Memory B cell (primary cell): ENCODE measurements at regions not wholly inside any gene's neighbourhood (a gene's known extent, or its start where the extent isn't known, plus 50 kb on each side); places are given as distances from the start of the nearest gene placed in this dataset.

Source experiments
- ATAC-seq: fragments of 150-1000 bp; cut with Tn5 transposase; 2 replicates; pipeline ENCODE4 v1.10.0; 2021; ENCODE audit warnings: low read depth, mild to moderate bottlenecking, moderate library complexity
- DNase-seq, 2 donors: peaks; one replicate each; pipeline ENCODE4 v3.0.0; 2022; ENCODE audit warnings: low spot score in 2 of 2
- H3K27ac Mint-ChIP-seq: one replicate; pipeline ENCODE4 v1.8.0; 2022; ENCODE audit warnings: mild to moderate bottlenecking, moderate library complexity, mixed read lengths
- H3K27me3 Mint-ChIP-seq: one replicate; pipeline ENCODE4 v1.8.0; 2022; ENCODE audit warnings: mixed read lengths
- H3K36me3 Mint-ChIP-seq: one replicate; pipeline ENCODE4 v1.8.0; 2022; ENCODE audit warnings: mild to moderate bottlenecking, mixed read lengths
- H3K4me1 Mint-ChIP-seq: one replicate; pipeline ENCODE4 v1.8.0; 2022; ENCODE audit warnings: mixed read lengths
- H3K4me3 Mint-ChIP-seq: one replicate; pipeline ENCODE4 v1.8.0; 2022; ENCODE audit warnings: mild to moderate bottlenecking, moderate library complexity, mixed read lengths
- H3K9me3 Mint-ChIP-seq: one replicate; pipeline ENCODE4 v1.8.0; 2022; ENCODE audit warnings: mixed read lengths

DNA sequence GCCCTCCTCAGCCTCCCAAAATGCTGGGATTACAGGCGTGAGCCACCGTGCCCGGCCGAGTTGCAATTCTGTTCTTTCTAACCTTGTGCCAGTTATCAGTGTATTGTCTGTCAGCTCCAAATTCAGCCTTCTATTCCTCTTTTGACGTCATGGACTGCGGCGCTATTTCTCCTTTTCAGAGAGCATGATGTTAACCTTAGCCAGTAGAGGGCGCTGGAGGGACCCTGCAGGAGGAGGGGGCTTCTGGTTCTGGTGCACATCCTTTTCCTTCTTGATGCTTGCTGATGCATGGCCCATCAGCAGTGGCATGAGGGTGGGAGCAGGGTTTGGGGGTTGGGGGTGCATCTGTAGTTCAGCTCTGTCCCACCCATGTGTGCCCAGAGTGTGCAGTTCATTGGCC, 179.3 kb upstream of the RMST start:
- Mint-ChIP-seq H3K27me3 (peaks cover 5% of the 10 kb centered on the region), H3K4me1 (no peaks in the 10 kb centered on the region), H3K4me3 (no peak overlapping the region), H3K9me3 (peaks cover 2% of the 10 kb centered on the region), H3K36me3 (peaks cover 1% of the 10 kb centered on the region), H3K27ac (no peak overlapping the region)
- ATAC-seq (no peak), DNase-seq (no peak)

DNA sequence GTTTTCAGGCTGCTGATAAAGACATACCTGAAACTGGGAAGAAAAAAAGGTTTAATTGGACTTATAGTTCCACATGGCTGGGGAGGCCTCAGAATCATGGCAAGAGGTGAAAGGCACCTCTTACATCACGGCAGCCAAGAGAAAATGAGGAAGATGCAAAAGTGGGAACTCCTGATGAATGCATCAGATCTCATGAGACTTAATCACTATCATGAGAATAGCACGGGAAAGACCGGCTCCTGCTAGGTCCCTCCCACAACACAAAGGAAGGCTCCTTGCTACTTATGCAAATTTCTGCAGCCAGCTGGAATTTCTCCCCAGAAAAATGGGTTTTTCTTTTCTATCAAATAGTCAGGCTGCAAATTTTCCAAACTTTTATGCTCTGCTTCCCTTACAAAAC, 174.1 kb upstream of the RMST start:
- Mint-ChIP-seq H3K4me1 (peaks cover 15% of the 10 kb centered on the region), H3K36me3 (no peaks in the 10 kb centered on the region), H3K9me3 (no peaks in the 10 kb centered on the region), H3K27me3 (peaks cover 2% of the 10 kb centered on the region), H3K27ac (no peak overlapping the region), H3K4me3 (no peak overlapping the region)
- ATAC-seq (no peak), DNase-seq (no peak)

DNA sequence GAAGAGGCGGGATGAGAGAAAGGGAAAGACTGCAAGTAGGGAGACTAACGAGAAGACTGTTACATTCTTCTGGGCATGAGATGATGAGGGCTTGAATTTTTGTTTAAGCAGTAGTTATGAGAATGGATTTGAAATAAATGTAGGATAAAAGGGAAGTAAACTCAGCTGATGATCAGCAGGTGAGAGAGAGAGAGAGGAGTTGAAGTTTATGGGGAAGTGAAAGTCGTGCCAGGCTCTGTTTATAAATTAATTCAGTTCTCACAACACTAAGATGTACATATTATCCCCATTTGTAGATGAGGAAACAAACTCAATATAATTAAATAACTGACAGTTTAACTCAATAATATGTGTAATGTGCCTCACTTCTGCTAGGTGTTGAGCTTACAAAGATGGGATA, 170.0 kb upstream of the RMST start:
- Mint-ChIP-seq H3K27ac (peak overlapping the region; percentile 29), H3K36me3 (peaks cover 4% of the 10 kb centered on the region), H3K9me3 (peaks cover under 1% of the 10 kb centered on the region), H3K4me3 (no peak overlapping the region), H3K4me1 (peaks cover 16% of the 10 kb centered on the region), H3K27me3 (no peaks in the 10 kb centered on the region)
- peak; percentile 98 for ATAC-seq
- peak in 1 of 2 donors; percentile 37 for DNase-seq

DNA sequence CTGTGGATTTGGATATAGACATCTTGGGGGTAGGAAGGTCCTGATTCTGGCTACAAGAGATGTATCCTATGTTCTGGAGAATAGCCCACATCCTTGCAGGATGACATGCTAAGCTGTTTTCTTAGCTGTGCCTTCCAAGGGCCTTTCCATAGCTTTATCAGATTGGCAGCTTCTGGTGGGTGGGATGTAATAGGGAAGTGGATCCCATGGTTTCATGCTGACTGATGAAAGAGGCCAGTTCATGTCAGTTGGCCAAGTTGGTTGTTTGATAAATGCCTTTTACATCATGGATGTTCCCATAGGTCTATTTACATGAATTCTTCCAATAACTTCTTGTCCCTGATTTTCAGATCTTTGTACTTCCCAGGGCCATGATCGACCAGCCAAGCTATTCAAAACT, 169.1 kb upstream of the RMST start:
- peaks cover 4% of the 10 kb centered on the region for H3K36me3 Mint-ChIP-seq
- no peak for ATAC-seq
- no peaks in the 10 kb centered on the region for H3K27me3 Mint-ChIP-seq
- peaks cover 2% of the 10 kb centered on the region for H3K9me3 Mint-ChIP-seq
- H3K4me3 Mint-ChIP-seq: no peak overlapping the region
- no peak for DNase-seq
- H3K4me1 Mint-ChIP-seq: peaks cover 16% of the 10 kb centered on the region
- H3K27ac Mint-ChIP-seq: peak overlapping the region; percentile 9

DNA sequence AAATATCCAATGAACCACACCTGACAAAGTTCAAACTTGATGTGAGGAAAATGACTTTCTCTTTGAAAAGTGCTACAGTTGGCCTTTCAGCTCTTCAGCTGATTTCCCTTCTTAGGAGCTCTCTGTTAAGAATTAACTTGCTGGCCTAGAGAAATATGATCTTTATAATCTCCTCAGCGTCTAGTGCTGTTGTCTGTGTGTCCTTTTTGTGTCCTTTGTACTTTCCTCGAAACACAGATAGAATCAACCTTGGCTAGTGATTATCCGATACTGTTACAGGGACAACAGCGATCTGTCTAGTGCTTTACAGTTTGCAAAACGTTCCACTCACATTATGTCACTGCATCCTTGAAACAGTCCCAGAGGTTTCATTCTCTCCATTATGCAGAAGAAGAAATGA, 162.8 kb upstream of the RMST start:
- peaks cover 5% of the 10 kb centered on the region for H3K36me3 Mint-ChIP-seq
- H3K4me1 Mint-ChIP-seq: no peaks in the 10 kb centered on the region

DNA sequence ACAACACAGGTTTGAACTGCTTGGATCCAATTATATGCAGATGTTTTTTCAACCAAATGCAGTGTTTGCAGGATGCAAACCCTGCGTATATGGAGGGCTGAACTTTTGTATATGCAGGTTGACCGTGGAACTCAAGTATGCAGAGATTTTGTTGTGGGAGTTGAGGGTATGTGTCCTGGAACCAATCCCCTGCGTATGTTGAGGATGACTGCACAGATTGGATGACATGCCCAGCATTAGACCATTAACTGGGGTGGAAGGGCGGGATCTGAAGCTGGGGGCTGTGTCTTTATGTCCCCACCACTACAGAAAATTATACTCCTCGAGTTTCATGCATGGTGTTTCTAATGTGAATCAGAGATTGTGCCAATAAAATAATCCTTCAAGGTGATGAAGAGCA, 162.2 kb upstream of the RMST start:
- no peaks in the 10 kb centered on the region for H3K4me1 Mint-ChIP-seq
- DNase-seq (no peak), ATAC-seq (no peak)
- H3K36me3 Mint-ChIP-seq: peaks cover 4% of the 10 kb centered on the region
- no peak overlapping the region for H3K4me3 Mint-ChIP-seq
- no peak overlapping the region for H3K27ac Mint-ChIP-seq
- H3K9me3 Mint-ChIP-seq: peaks cover 4% of the 10 kb centered on the region
- peaks cover 9% of the 10 kb centered on the region for H3K27me3 Mint-ChIP-seq

More for the DNA sequence above, 162.8 kb upstream of the RMST start:
- ATAC-seq (no peak), DNase-seq (no peak)
- H3K4me3 Mint-ChIP-seq: no peak overlapping the region
- H3K27me3 Mint-ChIP-seq: peaks cover 9% of the 10 kb centered on the region
- H3K27ac Mint-ChIP-seq: no peak overlapping the region
- peaks cover 4% of the 10 kb centered on the region for H3K9me3 Mint-ChIP-seq

DNA sequence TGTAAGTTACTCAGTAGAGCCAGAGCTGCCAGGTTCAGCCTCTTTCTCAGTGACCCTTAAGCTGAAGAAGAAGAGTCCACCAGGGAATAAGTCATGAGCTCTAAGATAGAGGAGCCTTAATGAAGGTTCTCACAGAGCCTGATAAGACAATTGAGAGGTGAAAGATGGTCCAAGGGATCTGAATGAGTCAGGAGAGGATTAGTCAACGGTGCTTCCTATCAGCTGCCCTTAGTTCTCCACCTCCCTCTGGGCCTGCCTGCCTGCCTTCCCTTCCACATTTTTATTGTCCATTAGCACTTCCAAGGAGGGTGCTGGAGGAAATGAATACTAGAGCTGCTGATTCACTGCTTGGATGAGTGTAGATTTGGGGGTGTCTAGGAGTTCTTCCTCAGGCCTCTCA, 161.7 kb upstream of the RMST start:
- H3K27me3 Mint-ChIP-seq: peaks cover 9% of the 10 kb centered on the region
- ATAC-seq: no peak
- no peak for DNase-seq
- H3K9me3 Mint-ChIP-seq: peaks cover 4% of the 10 kb centered on the region
- H3K27ac Mint-ChIP-seq: no peak overlapping the region
- H3K4me3 Mint-ChIP-seq: no peak overlapping the region
- no peaks in the 10 kb centered on the region for H3K4me1 Mint-ChIP-seq
- H3K36me3 Mint-ChIP-seq: peaks cover 4% of the 10 kb centered on the region

DNA sequence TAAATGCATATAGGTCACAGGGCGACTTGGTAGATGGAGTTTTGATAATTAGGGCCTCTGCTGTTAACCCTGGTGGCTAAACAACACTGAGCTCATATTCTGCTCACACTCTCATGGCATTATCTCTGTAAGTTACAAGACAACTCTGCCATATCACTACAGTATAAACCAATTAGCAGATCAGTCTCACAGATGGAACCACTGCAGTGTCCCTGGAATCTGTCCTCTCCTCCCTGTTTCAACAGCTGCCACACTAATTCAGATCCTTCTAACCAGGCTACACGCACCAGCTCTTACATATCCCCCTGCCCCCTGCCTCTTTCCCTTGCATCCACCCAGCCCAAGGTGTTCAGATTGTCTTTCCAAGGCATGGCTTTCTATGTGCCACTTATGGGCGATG, 161.0 kb upstream of the RMST start:
- Mint-ChIP-seq H3K36me3 (peaks cover 2% of the 10 kb centered on the region), H3K9me3 (peaks cover 4% of the 10 kb centered on the region), H3K4me3 (no peak overlapping the region), H3K4me1 (peaks cover 2% of the 10 kb centered on the region), H3K27ac (no peak overlapping the region), H3K27me3 (peaks cover 9% of the 10 kb centered on the region)
- ATAC-seq: no peak
- DNase-seq: no peak

DNA sequence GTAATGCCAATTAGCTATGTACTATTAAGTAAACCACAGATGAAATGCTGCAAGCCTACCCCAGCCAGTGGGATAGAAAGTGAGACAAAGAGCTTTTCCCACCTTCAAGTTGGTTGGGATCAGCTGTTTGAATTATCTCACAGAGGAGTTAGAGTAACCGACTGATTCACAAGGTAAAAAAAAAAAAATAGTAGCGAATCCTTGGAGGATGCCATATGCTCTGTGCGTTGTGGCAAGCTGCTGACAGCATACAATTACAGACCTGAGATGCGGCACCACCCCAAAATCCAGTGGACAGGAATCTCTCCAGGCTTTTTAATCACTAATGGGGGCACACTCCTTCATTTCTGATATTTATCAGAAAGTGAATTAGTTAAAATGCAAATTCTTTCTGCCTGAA, 157.0 kb upstream of the RMST start:
- Mint-ChIP-seq H3K4me3 (no peak overlapping the region), H3K4me1 (peaks cover 10% of the 10 kb centered on the region), H3K36me3 (peaks cover 4% of the 10 kb centered on the region), H3K9me3 (peaks cover 2% of the 10 kb centered on the region), H3K27ac (no peak overlapping the region), H3K27me3 (peaks cover 6% of the 10 kb centered on the region)
- ATAC-seq: no peak
- DNase-seq: no peak

DNA sequence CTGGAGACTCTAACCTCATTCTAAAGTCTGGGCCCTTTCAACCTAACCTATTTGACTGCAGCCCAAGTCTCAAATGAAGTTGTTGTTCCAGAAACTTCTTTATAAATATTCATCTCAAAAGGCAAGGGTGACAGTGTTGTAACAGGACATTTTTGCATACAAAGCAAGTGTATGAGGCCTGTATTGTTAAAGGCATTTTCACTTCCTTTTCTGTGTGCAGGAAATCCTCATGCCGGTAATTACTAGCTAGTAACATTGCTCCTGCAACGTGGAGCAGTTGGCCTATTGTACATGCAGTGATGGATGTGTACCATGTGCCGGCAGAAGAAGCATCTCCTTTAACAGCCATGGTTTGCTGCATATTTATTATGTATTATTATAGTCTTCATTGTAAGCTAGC, 156.5 kb upstream of the RMST start:
- Mint-ChIP-seq H3K27ac (no peak overlapping the region), H3K9me3 (peaks cover 2% of the 10 kb centered on the region), H3K4me3 (no peak overlapping the region), H3K36me3 (peaks cover 4% of the 10 kb centered on the region), H3K27me3 (peaks cover 6% of the 10 kb centered on the region), H3K4me1 (peaks cover 10% of the 10 kb centered on the region)
- DNase-seq: peak in 1 of 2 donors; percentile 12
- peak; percentile 95 for ATAC-seq

DNA sequence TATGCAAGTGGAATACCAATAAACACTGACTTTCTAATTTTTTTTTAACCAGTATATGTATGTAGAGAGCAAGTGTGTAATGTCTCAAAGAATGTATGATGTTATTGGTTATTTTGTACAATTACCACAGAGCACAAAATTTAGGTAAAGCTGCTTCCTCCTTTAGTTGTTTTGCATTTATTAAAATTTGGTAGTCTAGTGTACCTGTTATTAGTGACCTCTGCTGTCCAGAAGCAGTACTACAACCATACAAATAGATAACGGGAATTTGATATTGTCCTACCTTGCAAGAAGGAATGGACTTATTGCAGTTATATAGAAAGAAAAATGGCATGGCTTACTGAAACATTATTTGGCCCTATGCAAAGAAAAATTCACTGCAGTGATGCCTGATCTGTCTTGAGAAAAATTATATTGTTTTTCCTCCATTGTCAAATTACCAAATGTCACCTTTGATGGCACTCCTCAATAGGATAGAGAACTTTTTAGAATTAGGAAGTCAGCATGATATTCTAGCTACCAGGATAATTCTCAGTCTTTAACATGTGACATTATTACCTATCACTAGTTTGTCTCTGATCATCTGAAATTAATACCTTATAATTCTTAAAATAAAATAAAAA, 153.9 kb upstream of the RMST start:
- H3K36me3 Mint-ChIP-seq: peaks cover 2% of the 10 kb centered on the region
- peaks cover 10% of the 10 kb centered on the region for H3K4me1 Mint-ChIP-seq
- no peaks in the 10 kb centered on the region for H3K9me3 Mint-ChIP-seq
- DNase-seq: peak; percentile 17 to 55
- no peak overlapping the region for H3K4me3 Mint-ChIP-seq
- peak; percentile 50 for ATAC-seq
- no peak overlapping the region for H3K27ac Mint-ChIP-seq
- peaks cover 5% of the 10 kb centered on the region for H3K27me3 Mint-ChIP-seq

DNA sequence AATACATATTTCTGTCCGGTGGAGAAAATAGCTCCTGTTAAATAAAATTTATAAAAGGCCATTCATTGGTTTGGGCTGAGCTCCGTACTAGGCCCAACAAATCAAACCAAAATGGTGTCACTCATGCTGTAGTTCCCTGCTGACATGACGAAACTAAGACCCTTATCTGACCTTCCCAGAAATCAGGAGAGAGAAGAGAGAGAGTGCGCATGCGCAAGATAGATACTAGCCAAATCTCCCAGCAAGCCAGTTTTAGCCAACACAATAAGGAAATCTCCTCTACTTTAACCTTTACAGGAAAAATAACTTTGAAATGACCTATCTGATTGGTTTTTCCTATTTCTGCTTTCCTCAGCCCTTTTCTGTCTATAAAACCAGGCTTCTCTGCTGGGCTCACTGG, 152.7 kb upstream of the RMST start:
- DNase-seq (no peak), ATAC-seq (no peak)
- H3K4me3 Mint-ChIP-seq: no peak overlapping the region
- no peaks in the 10 kb centered on the region for H3K9me3 Mint-ChIP-seq
- peaks cover 10% of the 10 kb centered on the region for H3K4me1 Mint-ChIP-seq
- H3K27ac Mint-ChIP-seq: no peak overlapping the region
- H3K27me3 Mint-ChIP-seq: peaks cover 5% of the 10 kb centered on the region
- peaks cover 2% of the 10 kb centered on the region for H3K36me3 Mint-ChIP-seq

DNA sequence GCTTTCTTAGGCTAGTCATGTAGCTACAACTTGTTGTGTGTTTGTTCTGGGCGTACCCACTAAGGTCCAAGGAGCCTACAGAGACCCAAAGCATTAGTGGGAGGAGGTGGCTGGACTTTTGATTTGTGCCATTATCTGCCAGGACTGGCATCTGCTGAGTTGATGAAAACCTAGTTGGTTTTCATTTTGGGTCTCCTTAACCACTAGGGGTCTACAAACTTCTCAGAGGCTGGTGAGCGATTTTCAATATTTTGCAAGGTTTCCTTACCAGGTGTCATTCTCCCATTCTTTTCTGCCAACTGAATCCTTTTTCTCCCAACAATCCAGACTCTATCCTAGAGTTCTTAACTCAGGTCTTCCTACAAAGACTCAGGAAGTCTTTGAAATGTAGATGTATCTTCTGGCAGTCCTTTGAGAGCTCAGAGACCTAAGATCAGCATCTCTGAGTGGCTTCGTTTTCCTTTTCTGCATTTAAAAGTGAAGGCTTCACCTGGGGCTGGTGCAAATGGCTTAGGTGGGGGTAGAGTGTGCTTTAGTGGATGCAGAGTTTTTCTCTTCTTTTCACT, 150.0 kb upstream of the RMST start:
- H3K4me1 Mint-ChIP-seq: peaks cover 3% of the 10 kb centered on the region
- peaks cover 10% of the 10 kb centered on the region for H3K27me3 Mint-ChIP-seq
- ATAC-seq (no peak), DNase-seq (no peak)
- H3K27ac Mint-ChIP-seq: no peak overlapping the region
- H3K4me3 Mint-ChIP-seq: no peak overlapping the region
- peaks cover 2% of the 10 kb centered on the region for H3K36me3 Mint-ChIP-seq
- H3K9me3 Mint-ChIP-seq: no peaks in the 10 kb centered on the region

DNA sequence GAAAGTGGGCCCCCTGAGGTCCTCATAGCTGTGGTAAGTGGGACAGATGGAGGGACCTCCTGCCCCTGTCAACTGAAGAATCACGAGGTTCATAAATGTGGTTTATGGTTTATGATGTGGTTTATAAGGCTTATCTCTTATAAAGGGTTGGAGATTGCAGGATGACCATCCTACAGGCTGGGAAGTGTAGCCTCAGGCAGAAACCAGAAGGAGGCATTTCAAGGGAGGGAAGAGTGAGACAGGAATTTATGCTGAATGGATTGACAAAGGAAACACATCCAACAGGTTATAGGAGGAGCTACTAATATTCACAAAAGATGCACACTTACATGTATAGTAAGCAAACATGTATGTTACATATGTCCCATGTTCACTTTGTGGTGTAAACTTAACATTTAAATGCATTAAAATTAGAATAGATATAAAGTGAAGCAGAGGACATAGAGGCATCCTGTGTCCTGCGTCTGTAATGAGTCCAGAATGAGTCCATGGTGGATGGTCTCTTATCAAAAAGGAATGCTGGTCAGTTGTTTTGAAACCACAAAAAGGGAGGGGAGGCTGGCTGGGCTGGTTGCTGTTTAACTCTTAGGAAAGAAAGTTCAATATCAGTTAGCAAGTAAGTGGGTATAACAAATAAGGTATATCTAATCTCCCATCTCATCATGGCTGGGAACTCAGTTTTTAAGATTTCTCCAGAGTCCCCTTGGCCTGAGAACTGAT, 149.0 kb upstream of the RMST start:
- H3K27ac Mint-ChIP-seq: no peak overlapping the region
- peaks cover under 1% of the 10 kb centered on the region for H3K4me1 Mint-ChIP-seq
- ATAC-seq: no peak
- H3K36me3 Mint-ChIP-seq: no peaks in the 10 kb centered on the region
- no peak overlapping the region for H3K4me3 Mint-ChIP-seq
- no peaks in the 10 kb centered on the region for H3K9me3 Mint-ChIP-seq
- H3K27me3 Mint-ChIP-seq: peaks cover 10% of the 10 kb centered on the region
- no peak for DNase-seq
